Stimulated activated CD8-positive, alpha-beta memory T cell treated with anti-CD3 and anti-CD28 coated beads, Interleukin-7, amount 100 ng/mL, for 48 hours (primary cell): ENCODE measurements at regions not wholly inside any gene's neighbourhood (a gene's known extent, or its start where the extent isn't known, plus 50 kb on each side); places are given as distances from the start of the nearest gene placed in this dataset.

Source experiments
- DNase-seq, 2 donors: peaks; one replicate each; pipeline ENCODE4 v3.0.0-alpha.2; 2020; ENCODE audit warnings: low read depth in 1 of 2; ENCODE audit errors: extremely low read depth in 1 of 2

DNA sequence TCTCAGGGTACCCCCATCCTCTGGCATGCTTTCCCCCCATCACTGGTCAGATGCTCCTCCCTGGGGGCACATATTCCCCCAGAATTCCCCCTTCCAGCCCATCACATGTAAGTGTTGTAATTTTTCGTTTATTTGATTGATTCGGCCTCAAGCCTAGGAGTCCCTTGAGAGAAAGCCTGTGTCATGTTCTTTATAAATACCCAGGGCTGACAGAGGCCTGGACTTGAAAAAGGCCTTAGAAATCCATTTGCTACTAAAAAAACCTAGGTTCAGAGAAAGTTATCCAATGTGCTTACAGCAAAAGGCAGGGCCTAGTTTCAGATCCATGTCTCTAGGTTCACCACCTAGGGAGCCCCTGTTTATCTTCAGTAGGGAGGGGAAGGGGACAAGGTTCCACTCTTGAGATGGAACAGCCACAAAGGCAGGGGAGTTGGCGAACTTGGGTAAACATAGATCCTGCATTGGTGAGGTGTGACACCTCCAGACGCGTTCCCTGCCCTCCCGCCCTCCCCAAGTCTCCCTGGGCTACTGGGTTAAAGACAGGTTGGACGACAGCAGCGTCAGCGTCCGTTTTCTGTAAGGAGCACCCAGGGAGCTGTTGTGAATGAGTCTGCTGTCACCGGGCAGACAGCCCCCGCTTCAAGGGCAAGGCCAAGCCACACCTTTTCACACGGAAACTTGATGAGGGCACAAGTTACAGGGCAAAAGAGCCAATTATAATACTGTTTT, 147.8 kb downstream of the EN1 start:
- DNase-seq, result no peak

DNA sequence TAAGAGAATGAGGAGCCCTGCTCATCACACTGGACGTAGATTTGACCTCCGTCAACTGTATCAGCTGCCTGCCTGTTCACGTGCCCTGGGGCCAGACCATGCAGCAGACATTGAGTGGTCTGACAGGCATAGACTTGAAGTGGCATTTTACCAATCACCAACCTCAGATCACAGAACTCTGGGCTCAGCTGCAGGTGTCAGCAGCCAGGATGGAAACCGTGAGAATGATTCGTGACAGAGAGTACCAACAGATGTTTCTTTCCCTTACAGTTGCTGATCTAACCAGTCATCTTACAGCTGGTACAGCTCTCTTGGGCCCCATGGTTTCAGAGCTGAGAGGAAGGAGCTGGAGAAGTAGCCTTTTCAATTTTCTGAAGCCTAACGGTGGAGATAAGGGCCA, 148.9 kb downstream of the EN1 start:
- no peak for DNase-seq

DNA sequence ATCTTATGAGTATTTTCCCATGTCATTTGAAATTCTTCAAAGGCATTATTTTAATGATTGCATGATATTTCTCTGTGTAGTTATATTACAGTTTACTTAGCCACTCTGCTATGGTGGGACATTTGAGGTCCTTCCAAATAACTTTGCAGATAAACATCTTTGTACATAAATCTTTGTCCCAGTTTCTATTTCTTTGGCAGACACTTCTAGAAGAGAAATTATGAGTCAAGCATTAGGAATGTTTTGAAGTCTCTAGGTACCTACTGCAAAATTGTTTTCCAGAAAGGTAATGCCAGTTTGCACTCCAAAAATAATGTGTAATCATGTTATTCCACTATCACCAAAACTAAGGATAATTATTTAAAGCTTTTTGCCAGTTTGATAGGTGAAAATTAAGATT, 149.7 kb downstream of the EN1 start:
- no peak for DNase-seq

DNA sequence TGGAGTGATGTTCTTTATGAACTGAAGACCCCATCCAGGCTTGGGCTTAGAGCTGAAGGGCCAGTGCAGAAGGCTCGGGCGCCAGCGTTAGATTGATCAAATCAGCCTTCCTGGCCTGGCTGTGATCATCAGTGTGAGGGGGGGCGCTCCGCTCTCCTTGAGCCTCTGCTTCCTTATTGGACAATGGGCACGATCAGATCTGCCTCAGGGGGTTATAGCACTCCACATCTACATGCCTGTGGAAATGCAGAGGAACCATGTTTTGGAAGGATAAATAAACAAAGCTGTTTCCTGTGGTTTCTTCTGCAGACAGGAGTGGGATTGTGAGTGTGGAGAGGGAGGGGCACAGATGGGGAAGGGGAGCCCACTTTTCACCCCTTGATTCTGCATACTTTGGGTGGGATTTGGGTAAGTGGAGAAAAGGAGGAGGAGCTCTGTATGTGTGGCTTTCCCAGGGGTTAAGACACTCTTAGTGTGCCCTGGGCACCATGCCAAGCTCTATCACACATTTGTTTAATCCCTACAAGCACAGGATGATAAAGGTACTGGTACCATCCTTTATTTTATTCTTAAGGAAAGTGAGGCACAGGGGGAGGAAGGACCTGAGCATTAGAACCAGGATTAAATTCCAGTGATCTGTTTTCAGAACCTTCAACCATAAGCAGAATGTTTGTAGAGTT, 150.5 kb downstream of the EN1 start:
- no peak for DNase-seq

DNA sequence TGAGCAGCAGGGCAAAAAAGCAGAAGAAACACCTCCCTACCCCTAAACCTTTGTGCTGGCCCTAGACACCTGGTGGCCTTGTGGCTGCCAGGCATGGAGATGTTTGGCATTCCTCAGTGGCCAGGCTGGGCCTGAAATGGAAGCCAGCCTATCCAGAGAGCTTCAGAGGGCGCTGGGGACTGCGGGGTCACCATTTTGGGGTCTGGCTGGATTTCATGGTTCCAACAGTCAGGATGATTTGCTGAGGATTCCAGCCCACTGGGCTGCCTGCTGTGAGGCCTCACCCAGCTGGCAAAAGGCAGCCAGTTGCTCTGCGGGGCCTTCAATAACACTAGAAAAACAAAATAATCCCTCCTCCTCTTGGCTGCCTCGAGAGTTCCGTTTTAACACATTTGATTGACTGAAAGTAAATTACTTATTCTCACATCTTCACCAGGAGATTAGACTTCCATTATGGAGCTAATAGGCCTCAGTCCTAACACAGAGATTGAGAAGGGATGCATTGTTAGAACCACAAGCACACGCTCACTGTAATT, 154.1 kb downstream of the EN1 start:
- no peak for DNase-seq

DNA sequence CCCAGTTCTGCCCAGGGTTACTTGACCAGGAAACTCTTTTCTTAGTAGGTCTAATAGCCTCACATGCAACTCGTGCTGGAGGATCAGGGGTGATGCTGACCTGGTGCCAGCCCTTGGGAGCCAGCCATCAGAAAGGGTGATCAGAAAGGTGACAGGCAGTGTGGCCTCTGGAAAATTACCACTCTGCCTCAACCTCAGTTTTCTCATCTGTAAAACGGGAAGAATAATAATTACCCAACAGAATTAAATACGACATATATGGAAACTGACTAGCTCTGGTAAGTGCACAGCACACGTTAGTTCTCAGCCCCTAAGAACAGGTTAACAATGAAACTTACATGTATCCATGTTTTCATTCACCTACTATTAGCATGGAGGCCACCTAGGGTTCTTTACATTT, 157.6 kb downstream of the EN1 start:
- DNase-seq, result no peak

DNA sequence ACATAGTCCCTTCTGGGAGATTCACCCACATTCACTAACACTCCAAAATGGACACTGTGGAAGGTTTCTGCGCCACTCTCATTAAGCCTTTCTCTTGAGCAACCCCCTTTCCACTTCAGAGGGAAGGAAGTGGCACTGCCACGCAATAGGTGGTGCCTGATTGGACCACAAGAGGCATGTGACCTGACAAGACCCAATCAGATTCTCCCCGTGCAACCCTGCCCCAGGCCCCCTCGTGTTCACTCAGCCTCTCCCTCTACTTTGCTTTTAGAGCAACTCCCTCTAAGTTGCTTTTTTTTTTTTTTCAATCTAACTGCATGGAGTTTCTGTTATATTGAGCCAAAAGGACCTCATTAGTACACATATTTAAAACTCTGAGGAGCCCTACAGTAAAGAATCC, 158.0 kb downstream of the EN1 start:
- DNase-seq, result no peak

DNA sequence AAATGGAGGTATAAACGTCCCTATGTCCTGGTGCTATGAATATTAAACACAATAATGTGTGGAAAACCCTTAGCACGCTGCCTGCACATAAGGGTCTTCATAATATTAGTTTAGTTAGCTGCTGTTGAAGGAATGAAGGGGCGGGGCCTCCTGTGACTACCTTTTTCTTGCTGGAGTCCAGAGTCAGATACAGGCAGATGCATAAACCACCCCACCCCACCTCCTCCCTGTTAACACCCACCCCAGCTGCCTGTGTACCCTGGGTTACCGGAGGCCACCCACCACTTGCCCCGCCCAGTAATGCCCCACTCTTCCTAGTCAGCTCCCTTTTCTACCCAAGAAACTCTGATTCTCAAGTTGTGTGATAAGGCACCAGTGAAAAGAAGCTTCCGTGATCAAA, 158.4 kb downstream of the EN1 start:
- DNase-seq, result no peak

DNA sequence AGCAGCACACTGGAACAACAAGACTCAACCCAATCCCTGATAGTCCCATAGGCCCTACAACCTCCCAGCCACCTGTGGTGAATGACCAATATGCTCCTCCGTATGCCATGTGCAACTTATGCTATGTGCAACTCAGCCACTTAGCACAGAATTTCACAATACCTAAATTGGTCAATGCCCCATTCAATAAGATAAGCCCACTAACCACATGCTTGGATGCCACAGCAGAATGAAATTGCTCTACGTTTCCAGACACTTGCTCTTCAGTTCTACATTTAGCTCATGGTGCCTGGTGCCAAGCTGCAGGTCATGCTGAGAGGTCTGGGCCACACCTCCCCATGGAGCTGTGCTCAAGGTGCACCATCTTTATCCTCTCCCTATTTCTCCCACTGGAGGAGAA, 159.8 kb downstream of the EN1 start:
- DNase-seq, result no peak

DNA sequence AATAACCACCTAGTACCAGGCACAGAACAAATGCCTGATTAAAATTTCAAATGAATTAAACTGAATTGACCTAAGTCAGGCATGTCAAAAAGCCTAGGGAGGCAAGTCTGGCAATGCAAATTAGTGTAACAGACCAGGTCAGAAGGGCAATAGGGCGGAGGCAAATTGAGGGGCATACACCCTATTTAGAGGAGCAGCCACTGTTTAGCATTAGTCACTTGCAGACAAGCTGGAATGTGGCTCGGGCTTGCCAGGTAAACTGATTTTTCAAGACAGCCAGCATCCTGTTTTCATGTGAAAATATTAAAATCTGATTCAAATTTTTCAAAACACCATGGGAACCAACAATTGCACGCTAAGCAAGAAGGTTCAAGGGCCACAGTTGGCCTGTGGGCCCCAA, 160.3 kb downstream of the EN1 start:
- no peak for DNase-seq

DNA sequence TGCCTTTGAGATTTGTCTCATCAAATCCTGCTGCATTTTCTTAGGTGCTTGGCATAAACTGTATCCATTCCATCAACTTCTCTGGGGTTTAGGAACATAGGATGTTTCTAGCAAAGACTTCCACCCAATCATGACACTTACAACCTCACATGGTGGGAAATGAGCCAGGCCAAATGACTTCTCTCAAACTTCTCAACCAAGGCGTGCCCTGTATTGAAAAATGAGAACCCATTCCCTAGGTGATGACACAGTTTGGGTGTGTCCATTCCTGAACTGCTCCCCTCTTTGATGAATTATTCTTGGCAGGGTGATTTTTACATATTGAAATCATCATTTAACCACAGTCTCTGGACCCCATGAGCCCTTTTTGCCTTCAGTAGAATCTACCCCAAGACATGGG, 161.1 kb downstream of the EN1 start:
- no peak for DNase-seq

DNA sequence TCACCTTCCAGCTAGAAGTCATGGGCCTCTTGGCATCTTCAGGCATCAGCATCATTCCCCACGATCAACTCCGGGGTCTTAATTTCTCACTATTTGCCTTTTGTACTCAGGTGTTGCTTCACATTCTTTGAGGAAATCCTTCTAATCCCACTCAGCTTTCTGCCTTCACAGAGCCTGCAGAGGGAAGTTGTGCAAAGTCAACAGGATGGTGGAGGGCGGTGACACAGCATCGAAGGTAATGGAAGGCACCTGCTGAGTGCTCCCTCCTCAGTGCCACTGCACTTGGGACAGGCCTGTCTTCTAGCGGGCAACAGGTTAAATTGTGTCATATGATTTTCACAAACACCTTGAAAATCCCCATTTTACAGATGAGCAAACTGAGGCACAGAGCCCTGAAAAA, 164.0 kb downstream of the EN1 start:
- DNase-seq, result no peak

DNA sequence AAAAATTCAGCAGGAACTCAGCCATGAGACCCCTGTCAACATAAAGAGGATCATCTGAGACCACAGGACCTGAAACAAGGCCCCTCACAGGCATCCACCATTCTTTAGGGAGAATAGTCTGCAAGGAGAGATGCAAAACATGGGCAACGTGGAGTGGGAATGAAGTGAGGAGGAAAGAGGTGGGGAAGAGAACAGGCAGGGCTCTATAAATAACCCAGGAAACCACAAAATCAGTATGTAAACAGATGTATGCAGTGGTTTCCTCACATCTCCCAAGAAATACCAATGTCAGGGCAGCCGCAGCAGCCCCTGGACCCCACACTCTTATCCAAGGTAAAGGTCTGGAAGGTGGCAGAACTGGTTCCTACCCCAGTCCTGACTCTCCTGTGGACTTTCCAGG, 168.5 kb downstream of the EN1 start:
- no peak for DNase-seq

DNA sequence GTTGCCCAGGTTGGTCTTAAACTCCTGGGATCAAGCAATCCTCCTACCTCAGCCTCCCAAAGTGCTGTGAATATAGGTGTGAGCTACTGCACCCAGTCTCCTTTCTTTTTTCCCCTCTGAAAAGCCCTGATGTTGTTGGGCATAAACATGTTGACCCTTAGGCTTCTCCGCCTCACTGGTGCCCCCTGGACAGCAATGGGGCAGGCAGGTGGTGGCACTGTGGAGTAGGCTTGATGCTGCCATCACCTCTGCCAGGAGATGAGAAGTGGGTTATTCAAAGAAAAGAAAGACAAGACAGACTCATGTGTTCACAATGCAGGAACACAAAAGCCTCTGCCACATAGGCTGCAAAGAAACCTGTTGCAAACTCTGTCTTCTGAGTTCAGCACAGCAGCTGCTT, 169.9 kb downstream of the EN1 start:
- DNase-seq, result no peak

DNA sequence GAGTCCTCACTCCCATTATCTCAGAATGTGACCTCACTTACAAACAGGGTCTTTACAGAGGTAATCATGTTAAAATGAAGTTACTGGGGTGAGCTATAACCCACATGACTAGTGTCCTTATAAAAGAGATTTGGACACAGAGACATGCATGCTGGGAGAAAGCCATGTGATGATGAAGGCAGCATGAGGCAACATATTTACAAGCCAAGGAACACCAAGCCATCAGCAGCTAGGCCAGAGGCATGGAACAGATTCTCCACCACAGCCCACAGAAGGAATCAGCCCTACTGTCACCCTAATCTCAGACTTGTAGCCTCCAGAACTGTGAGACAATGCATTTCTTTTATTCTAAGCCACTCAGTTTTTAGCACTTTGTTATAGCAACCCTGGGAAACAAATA, 171.9 kb downstream of the EN1 start:
- DNase-seq, result no peak

DNA sequence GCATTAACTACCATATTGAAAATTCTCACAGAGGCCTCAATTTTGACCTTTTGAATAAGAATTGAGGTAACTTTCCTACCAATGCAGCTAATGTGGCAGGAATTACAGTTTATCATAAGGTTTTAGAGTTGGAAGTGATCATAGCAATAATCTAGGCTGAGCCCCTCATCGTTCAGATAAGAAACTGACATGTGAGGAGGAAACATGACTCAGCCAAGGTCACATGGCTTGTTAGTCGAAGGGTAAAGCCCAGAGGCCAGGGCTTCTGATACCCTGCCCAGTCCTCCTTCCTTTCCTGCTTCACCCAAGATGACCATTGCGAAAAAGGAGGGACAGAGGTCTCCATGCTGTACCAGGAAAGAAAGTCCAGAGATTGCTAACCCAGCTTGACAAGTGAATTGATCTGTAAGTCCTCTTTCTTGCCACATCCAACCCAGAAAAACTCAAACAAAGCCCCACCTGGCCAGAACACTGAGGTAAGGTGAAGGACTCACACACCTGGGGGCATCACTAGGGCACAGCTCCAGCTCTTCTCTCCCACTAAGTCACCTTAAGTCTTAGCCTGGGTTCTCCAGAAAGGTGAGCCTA, 174.8 kb downstream of the EN1 start:
- DNase-seq, result no peak

DNA sequence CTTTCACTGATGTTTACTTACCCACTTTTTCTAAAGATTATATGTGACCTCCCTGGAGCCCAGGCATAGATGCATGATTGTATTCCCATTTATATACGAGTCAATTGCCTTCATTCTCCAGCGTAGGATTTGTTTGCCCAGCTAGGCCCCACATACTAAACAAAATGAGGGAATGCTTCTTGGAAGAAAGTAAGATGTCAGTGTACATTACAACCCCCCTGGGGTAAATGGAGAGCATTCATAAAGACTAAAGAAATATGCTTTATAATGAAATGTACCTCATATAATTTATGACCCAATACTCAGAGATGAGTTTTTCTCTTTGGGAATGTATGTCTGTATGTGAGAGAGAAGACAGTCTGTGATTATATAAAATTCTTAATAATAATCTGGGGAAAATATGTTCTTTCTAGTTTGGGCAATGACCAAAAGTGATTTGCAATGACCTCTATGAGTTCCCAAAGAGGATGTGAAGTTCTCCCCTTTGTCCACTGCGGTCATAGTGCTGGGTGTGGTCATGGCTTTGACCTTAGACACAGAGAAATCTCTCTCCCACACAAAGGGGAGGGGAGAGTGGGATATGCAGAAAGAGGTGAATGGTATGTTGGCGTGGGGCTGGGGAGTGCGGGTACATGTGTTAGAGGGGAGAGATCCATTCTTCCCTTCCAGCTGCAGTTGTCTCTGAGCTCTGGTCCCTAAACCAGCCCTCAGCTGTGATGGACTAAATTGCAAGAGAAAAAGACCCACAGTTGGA, 175.6 kb downstream of the EN1 start:
- no peak for DNase-seq

DNA sequence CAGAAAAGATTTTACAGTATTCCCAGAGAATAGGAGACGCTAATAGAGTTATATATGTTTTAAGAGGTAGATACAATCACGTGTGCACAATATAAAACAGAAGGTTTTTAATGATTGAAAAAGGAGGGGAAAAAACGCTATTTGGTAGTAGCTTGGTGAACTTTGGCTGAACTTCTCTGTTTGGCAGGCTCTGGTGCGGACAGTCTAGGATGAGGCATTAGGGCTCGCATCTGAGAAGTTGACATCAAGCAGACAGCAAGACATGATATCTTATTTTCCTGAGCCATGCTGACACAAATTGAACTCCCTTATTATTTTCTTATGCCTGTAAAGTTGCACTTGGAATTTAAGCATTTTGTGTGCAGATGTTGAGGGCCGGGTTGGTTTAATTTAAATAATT, 176.6 kb downstream of the EN1 start:
- no peak for DNase-seq

DNA sequence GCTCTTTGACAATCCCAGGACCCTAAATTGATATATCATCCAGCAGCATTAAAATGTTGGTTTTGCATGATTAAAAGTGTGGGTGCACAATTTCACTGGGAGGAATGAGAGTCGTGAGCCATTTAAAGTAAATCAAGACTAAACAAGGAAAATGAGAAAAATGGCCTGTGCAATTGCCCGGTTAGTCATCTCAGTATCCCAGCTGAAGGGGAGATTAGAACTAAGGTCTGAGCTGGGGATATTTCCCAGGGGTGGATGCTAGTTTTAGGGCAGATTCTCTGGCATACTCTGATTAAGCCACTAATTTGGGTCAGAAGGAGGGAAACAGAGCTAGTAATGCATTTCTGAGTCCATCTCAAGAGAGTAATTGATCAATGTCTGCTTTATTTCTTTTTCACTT, 177.2 kb downstream of the EN1 start:
- DNase-seq, result no peak

DNA sequence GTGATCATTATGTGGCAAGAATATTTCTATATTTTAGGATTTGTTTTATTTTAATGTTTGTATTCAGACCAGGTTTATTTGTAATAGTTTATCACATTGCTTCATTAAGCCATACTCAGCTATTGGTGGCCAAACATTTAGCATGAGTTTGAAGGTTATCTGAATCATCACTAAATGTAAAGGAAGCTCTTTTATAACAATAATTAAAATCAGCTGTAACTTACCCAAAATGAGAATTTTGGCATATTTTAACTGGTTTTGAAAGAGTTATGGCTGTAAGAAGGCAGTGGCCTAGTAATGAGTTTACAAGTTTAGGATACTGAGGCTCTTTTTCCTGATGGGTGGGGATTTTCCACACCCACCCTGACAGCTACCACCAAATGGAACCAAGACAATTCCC, 177.8 kb downstream of the EN1 start:
- no peak for DNase-seq
